Loucy (cell line): ENCODE measurements at regions not wholly inside any gene's neighbourhood (a gene's known extent, or its start where the extent isn't known, plus 50 kb on each side); places are given as distances from the start of the nearest gene placed in this dataset.
A peak's percentile ranks its signal among the peaks of the same experiment; 100 is the strongest.

Experiments
- H2AFZ ChIP-seq: fragments of 200-600 bp; sonication (generic); 2 replicates; pipeline ENCODE4 v1.6.0; 2016; ENCODE audit warnings: antibody characterized with exemption, mild to moderate bottlenecking, low read length, moderate library complexity
- H3F3A ChIP-seq: fragments of 200-600 bp; 2 replicates; pipeline ENCODE4 v1.6.0; 2016; ENCODE audit warnings: antibody characterized with exemption, low read depth, mild to moderate bottlenecking
- H3K27me3 ChIP-seq: fragments of 200-600 bp; sonication (generic); 2 replicates; pipeline ENCODE4 v1.6.1; 2014; ENCODE audit warnings: low read length, mild to moderate bottlenecking; ENCODE audit not compliant: insufficient read depth, poor library complexity, severe bottlenecking
- H3K36me3 ChIP-seq: fragments of 200-600 bp; sonication (generic); 2 replicates; pipeline ENCODE4 v1.6.1; 2016; ENCODE audit warnings: low read length; ENCODE audit not compliant: insufficient read depth
- H3K4me1 ChIP-seq: fragments of 200-600 bp; sonication (generic); 2 replicates; pipeline ENCODE4 v1.5.1; 2014; ENCODE audit warnings: low read length, mild to moderate bottlenecking; ENCODE audit not compliant: insufficient read depth, poor library complexity, severe bottlenecking
- H3K4me2 ChIP-seq: fragments of 200-600 bp; sonication (generic); 2 replicates; pipeline ENCODE4 v1.6.0; 2014; ENCODE audit warnings: antibody characterized with exemption, low read length, low read depth, mild to moderate bottlenecking; ENCODE audit not compliant: poor library complexity, severe bottlenecking
- H3K4me3 ChIP-seq: fragments of 200-600 bp; sonication (generic); 2 replicates; pipeline ENCODE4 v1.5.1; 2014; ENCODE audit warnings: low read length, mild to moderate bottlenecking, mixed read lengths; ENCODE audit not compliant: poor library complexity, severe bottlenecking
- H3K79me2 ChIP-seq: fragments of 200-600 bp; sonication (generic); 2 replicates; pipeline ENCODE4 v1.6.1; 2014; ENCODE audit warnings: low read length; ENCODE audit not compliant: insufficient read depth
- H3K9ac ChIP-seq: fragments of 200-600 bp; sonication (generic); 2 replicates; pipeline ENCODE4 v1.6.0; 2014; ENCODE audit warnings: mild to moderate bottlenecking, low read depth, low read length, moderate library complexity; ENCODE audit not compliant: poor library complexity, severe bottlenecking
- H3K9me2 ChIP-seq: fragments of 200-600 bp; sonication (generic); replicated peaks from 2 replicates; pipeline ENCODE4 v1.6.1; 2016; ENCODE audit warnings: low read depth, low read length, mixed read lengths
- H3K9me3 ChIP-seq: fragments of 200-600 bp; sonication (generic); 2 replicates; pipeline ENCODE4 v1.6.1; 2014; ENCODE audit warnings: mild to moderate bottlenecking, antibody characterized with exemption, low read length, low read depth; ENCODE audit not compliant: insufficient read depth
- H4K20me1 ChIP-seq: fragments of 200-600 bp; sonication (generic); 2 replicates; pipeline ENCODE4 v1.6.0; 2014; ENCODE audit warnings: antibody characterized with exemption, low read length, mild to moderate bottlenecking; ENCODE audit not compliant: insufficient read depth, poor library complexity, severe bottlenecking
- EZH2phosphoT487 ChIP-seq: fragments of 200-600 bp; IDR thresholded peaks from 2 replicates; pipeline ENCODE4 v1.6.1; 2018; ENCODE audit warnings: antibody characterized with exemption, mild to moderate bottlenecking, moderate library complexity, borderline replicate concordance
- TF ChIP-seq, protein P1 (sequence below): fragments of 200-600 bp; sonication (generic); conservative IDR thresholded peaks from 2 replicates; pipeline ENCODE4 v1.5.1; 2014; ENCODE audit warnings: mild to moderate bottlenecking, antibody characterized with exemption, low read length

- TF ChIP-seq, protein P1, sequence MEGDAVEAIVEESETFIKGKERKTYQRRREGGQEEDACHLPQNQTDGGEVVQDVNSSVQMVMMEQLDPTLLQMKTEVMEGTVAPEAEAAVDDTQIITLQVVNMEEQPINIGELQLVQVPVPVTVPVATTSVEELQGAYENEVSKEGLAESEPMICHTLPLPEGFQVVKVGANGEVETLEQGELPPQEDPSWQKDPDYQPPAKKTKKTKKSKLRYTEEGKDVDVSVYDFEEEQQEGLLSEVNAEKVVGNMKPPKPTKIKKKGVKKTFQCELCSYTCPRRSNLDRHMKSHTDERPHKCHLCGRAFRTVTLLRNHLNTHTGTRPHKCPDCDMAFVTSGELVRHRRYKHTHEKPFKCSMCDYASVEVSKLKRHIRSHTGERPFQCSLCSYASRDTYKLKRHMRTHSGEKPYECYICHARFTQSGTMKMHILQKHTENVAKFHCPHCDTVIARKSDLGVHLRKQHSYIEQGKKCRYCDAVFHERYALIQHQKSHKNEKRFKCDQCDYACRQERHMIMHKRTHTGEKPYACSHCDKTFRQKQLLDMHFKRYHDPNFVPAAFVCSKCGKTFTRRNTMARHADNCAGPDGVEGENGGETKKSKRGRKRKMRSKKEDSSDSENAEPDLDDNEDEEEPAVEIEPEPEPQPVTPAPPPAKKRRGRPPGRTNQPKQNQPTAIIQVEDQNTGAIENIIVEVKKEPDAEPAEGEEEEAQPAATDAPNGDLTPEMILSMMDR: no peak
- no peak for TF ChIP-seq EZH2phosphoT487
- no peaks in the 10 kb centered on the region for H3K36me3 ChIP-seq
- no peaks in the 10 kb centered on the region for H3K9me3 ChIP-seq
- no peak overlapping the region for H3K9ac ChIP-seq
- H2AFZ ChIP-seq: no peak overlapping the region
- no peaks in the 10 kb centered on the region for H3K9me2 ChIP-seq
- no peaks in the 10 kb centered on the region for H3F3A ChIP-seq
- H4K20me1 ChIP-seq: no peaks in the 10 kb centered on the region
- no peak overlapping the region for H3K4me2 ChIP-seq
- no peaks in the 10 kb centered on the region for H3K79me2 ChIP-seq
- H3K27me3 ChIP-seq: no peaks in the 10 kb centered on the region
- no peaks in the 10 kb centered on the region for H3K4me1 ChIP-seq
- H3K4me3 ChIP-seq: no peak overlapping the region
Observed at GRCh38 chr4:123741906-123742305, 345.3 kb downstream of the SPRY1 start.

DNA sequence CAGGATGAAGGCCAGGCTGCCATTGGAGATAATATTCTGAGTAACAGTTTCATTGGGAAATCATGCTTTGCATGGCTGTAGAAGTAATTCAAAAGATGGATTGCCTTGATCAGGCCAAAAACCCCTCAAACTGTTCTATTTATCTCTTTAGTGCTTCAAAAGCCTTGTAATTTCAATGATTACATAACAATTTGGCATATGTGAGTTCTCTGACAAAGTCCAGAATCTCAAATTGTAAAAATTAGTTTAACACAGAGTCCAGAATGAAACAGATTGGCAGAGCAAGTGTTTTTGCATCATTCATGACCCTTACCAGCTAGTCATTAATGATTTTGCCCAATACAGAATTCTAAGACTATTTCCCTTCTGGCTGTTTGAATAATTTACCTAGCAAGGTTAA is 347.3 kb downstream of the SPRY1 start:
- H3K36me3 ChIP-seq: no peaks in the 10 kb centered on the region
- no peaks in the 10 kb centered on the region for H3K79me2 ChIP-seq
- no peaks in the 10 kb centered on the region for H3K27me3 ChIP-seq
- no peak overlapping the region for H3K4me3 ChIP-seq
- peak overlapping the region; percentile 25; the same call in 1 of the 2 replicates for H2AFZ ChIP-seq
- H3K4me1 ChIP-seq: no peaks in the 10 kb centered on the region
- H3K4me2 ChIP-seq: no peak overlapping the region
- no peak overlapping the region for H3K9ac ChIP-seq
- TF ChIP-seq, protein P1: no peak
- TF ChIP-seq EZH2phosphoT487: no peak
- no peaks in the 10 kb centered on the region for H4K20me1 ChIP-seq
- no peaks in the 10 kb centered on the region for H3K9me2 ChIP-seq
- no peaks in the 10 kb centered on the region for H3K9me3 ChIP-seq
- H3F3A ChIP-seq: no peaks in the 10 kb centered on the region

- H3K4me2 ChIP-seq: no peak overlapping the region
- no peak overlapping the region for H3K9ac ChIP-seq
- no peaks in the 10 kb centered on the region for H3F3A ChIP-seq
- no peaks in the 10 kb centered on the region for H4K20me1 ChIP-seq
- H3K4me1 ChIP-seq: peaks cover 7% of the 10 kb centered on the region
- H3K27me3 ChIP-seq: no peaks in the 10 kb centered on the region
- H3K9me3 ChIP-seq: no peaks in the 10 kb centered on the region
- H2AFZ ChIP-seq: no peak overlapping the region
- no peaks in the 10 kb centered on the region for H3K79me2 ChIP-seq
- no peak overlapping the region for H3K4me3 ChIP-seq
- no peaks in the 10 kb centered on the region for H3K36me3 ChIP-seq
- H3K9me2 ChIP-seq: no peaks in the 10 kb centered on the region
- TF ChIP-seq, protein P1: no peak
- no peak for TF ChIP-seq EZH2phosphoT487
Observed at GRCh38 chr4:123744664-123745290, 348.2 kb downstream of the SPRY1 start.
